ENCODE measurements at regions not wholly inside any gene's neighbourhood (a gene's known extent, or its start where the extent isn't known, plus 50 kb on each side); places are given as distances from the start of the nearest gene placed in this dataset.
A peak's percentile ranks its signal among the peaks of the same experiment; 100 is the strongest.
"Not testable (repeated sequence)": the region's sequence is repeated elsewhere in the genome, so short reads cannot be mapped to it uniquely, and the experiment has no call there.

GRCh38 chr3:96324087-96324486, 490.3 kb upstream of the EPHA6 start:
- DNase-seq (ENCODE audit: low read depth, low spot score), result no peak

GRCh38 chr3:96330795-96331194, 483.6 kb upstream of the EPHA6 start:
- no peak for DNase-seq (ENCODE audit: low read depth, low spot score)

GRCh38 chr3:96331341-96331740, 483.1 kb upstream of the EPHA6 start:
- DNase-seq (ENCODE audit: low read depth, low spot score), result no peak

- no peak for DNase-seq (ENCODE audit: low read depth, low spot score)
Measured at GRCh38 chr3:96334779-96335178, 479.6 kb upstream of the EPHA6 start.

GRCh38 chr3:96347289-96347688, 467.1 kb upstream of the EPHA6 start:
- DNase-seq (ENCODE audit: low read depth, low spot score), result no peak

GRCh38 chr3:96351598-96351997, 462.8 kb upstream of the EPHA6 start:
- not testable (repeated sequence) for DNase-seq (ENCODE audit: low read depth, low spot score)

- no peak for DNase-seq (ENCODE audit: low read depth, low spot score)
Measured at GRCh38 chr3:96354106-96354505, 460.3 kb upstream of the EPHA6 start.

GRCh38 chr3:96354742-96355141, 459.7 kb upstream of the EPHA6 start:
- peak; percentile 6 for DNase-seq (ENCODE audit: low read depth, low spot score)

GRCh38 chr3:96361241-96361640, 453.2 kb upstream of the EPHA6 start:
- no peak for DNase-seq (ENCODE audit: low read depth, low spot score)

GRCh38 chr3:96370637-96371036, 443.8 kb upstream of the EPHA6 start:
- DNase-seq (ENCODE audit: low read depth, low spot score), result no peak

GRCh38 chr3:96410006-96410730, 404.2 kb upstream of the EPHA6 start:
- DNase-seq (ENCODE audit: low read depth, low spot score), result no peak

GRCh38 chr3:96416549-96417255, 397.7 kb upstream of the EPHA6 start:
- no peak for DNase-seq (ENCODE audit: low read depth, low spot score)

- DNase-seq (ENCODE audit: low read depth, low spot score), result no peak
Measured at GRCh38 chr3:96428097-96428496, 386.3 kb upstream of the EPHA6 start.

- DNase-seq (ENCODE audit: low read depth, low spot score), result no peak
Measured at GRCh38 chr3:96430079-96430478, 384.3 kb upstream of the EPHA6 start.

- no peak for DNase-seq (ENCODE audit: low read depth, low spot score)
Measured at GRCh38 chr3:96434651-96435050, 379.7 kb upstream of the EPHA6 start.

GRCh38 chr3:96449346-96449745, 365.0 kb upstream of the EPHA6 start:
- no peak for DNase-seq (ENCODE audit: low read depth, low spot score)

GRCh38 chr3:96449803-96450202, 364.6 kb upstream of the EPHA6 start:
- no peak for DNase-seq (ENCODE audit: low read depth, low spot score)

GRCh38 chr3:96450699-96451098, 363.7 kb upstream of the EPHA6 start:
- no peak for DNase-seq (ENCODE audit: low read depth, low spot score)

GRCh38 chr3:96465521-96465920, 348.9 kb upstream of the EPHA6 start:
- DNase-seq (ENCODE audit: low read depth, low spot score), result no peak

- DNase-seq (ENCODE audit: low read depth, low spot score), result no peak
Measured at GRCh38 chr3:96466441-96466840, 348.0 kb upstream of the EPHA6 start.

GRCh38 chr3:96467639-96468038, 346.8 kb upstream of the EPHA6 start:
- DNase-seq (ENCODE audit: low read depth, low spot score), result no peak

- DNase-seq (ENCODE audit: low read depth, low spot score), result no peak
Measured at GRCh38 chr3:96478496-96478895, 335.9 kb upstream of the EPHA6 start.

GRCh38 chr3:96480881-96481280, 333.5 kb upstream of the EPHA6 start:
- DNase-seq (ENCODE audit: low read depth, low spot score), result no peak
